ENCODE measurements at regions not wholly inside any gene's neighbourhood (a gene's known extent, or its start where the extent isn't known, plus 50 kb on each side); places are given as distances from the start of the nearest gene placed in this dataset.

GRCh38 chr16:79370736-79371135 lies 229.8 kb downstream of the MAF start:
- Histone ChIP-seq H3K27ac (ENCODE audit: low read depth in 2 of 2, low read length in 2 of 2) (no peak overlapping the region), H3K4me3 (ENCODE audit: low read length in 2 of 2) (no peak overlapping the region), H3K9me3 (ENCODE audit: control insufficient read depth in 2 of 2, low read length in 2 of 2) (no peaks in the 10 kb centered on the region), H3K27me3 (ENCODE audit: control insufficient read depth in 2 of 2, insufficient read depth in 2 of 2, low read length in 2 of 2) (no peaks in the 10 kb centered on the region), H3K4me1 (ENCODE audit: control insufficient read depth in 2 of 2, insufficient read depth in 2 of 2, low read length in 2 of 2) (no peaks in the 10 kb centered on the region), H3K36me3 (ENCODE audit: control insufficient read depth in 2 of 2, insufficient read depth in 2 of 2, low read length in 2 of 2) (no peaks in the 10 kb centered on the region), H3K9ac (ENCODE audit: low read depth in 1 of 2, low read length in 2 of 2) (no peak overlapping the region)

DNA sequence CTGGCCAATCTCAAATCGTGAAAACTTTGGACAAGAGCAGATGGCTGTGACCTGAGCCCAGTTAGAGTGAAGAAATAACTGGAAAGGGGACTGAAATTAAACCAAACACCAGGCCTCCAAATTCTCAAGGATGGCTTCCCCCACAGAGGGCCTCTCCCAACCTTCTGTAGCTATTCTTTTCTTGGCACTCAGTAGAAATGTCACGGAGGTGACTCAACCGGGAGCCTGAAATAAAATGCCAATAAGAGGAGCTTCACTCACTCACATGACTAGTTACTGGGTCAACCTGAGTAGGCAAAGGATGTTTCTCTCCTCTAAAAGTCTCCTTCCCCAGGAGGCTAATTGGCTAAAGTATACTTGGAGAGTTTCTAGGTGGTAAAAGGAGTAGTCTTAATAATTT lies 230.7 kb downstream of the MAF start:
- H3K4me3 ChIP-seq (ENCODE audit: low read length in 2 of 2) = no peak overlapping the region
- no peaks in the 10 kb centered on the region for H3K9me3 ChIP-seq (ENCODE audit: control insufficient read depth in 2 of 2, low read length in 2 of 2)
- H3K4me1 ChIP-seq (ENCODE audit: control insufficient read depth in 2 of 2, insufficient read depth in 2 of 2, low read length in 2 of 2) = no peaks in the 10 kb centered on the region
- H3K27ac ChIP-seq (ENCODE audit: low read depth in 2 of 2, low read length in 2 of 2) = no peak overlapping the region
- H3K36me3 ChIP-seq (ENCODE audit: control insufficient read depth in 2 of 2, insufficient read depth in 2 of 2, low read length in 2 of 2) = no peaks in the 10 kb centered on the region
- H3K27me3 ChIP-seq (ENCODE audit: control insufficient read depth in 2 of 2, insufficient read depth in 2 of 2, low read length in 2 of 2) = no peaks in the 10 kb centered on the region
- H3K9ac ChIP-seq (ENCODE audit: low read depth in 1 of 2, low read length in 2 of 2) = no peak overlapping the region

- H3K4me1 ChIP-seq (ENCODE audit: control insufficient read depth in 2 of 2, insufficient read depth in 2 of 2, low read length in 2 of 2) = no peaks in the 10 kb centered on the region
- H3K36me3 ChIP-seq (ENCODE audit: control insufficient read depth in 2 of 2, insufficient read depth in 2 of 2, low read length in 2 of 2) = no peaks in the 10 kb centered on the region
- H3K9me3 ChIP-seq (ENCODE audit: control insufficient read depth in 2 of 2, low read length in 2 of 2) = no peaks in the 10 kb centered on the region
- no peak overlapping the region for H3K27ac ChIP-seq (ENCODE audit: low read depth in 2 of 2, low read length in 2 of 2)
- H3K27me3 ChIP-seq (ENCODE audit: control insufficient read depth in 2 of 2, insufficient read depth in 2 of 2, low read length in 2 of 2) = no peaks in the 10 kb centered on the region
- no peak overlapping the region for H3K4me3 ChIP-seq (ENCODE audit: low read length in 2 of 2)
- no peak overlapping the region for H3K9ac ChIP-seq (ENCODE audit: low read depth in 1 of 2, low read length in 2 of 2)
These were observed 232.7 kb downstream of the MAF start for GRCh38 chr16:79367822-79368221.

- no peak overlapping the region for H3K4me3 ChIP-seq (ENCODE audit: low read length in 2 of 2)
- no peak overlapping the region for H3K27ac ChIP-seq (ENCODE audit: low read depth in 2 of 2, low read length in 2 of 2)
- no peak overlapping the region for H3K9ac ChIP-seq (ENCODE audit: low read depth in 1 of 2, low read length in 2 of 2)
- no peaks in the 10 kb centered on the region for H3K27me3 ChIP-seq (ENCODE audit: control insufficient read depth in 2 of 2, insufficient read depth in 2 of 2, low read length in 2 of 2)
- no peaks in the 10 kb centered on the region for H3K4me1 ChIP-seq (ENCODE audit: control insufficient read depth in 2 of 2, insufficient read depth in 2 of 2, low read length in 2 of 2)
- no peaks in the 10 kb centered on the region for H3K36me3 ChIP-seq (ENCODE audit: control insufficient read depth in 2 of 2, insufficient read depth in 2 of 2, low read length in 2 of 2)
- H3K9me3 ChIP-seq (ENCODE audit: control insufficient read depth in 2 of 2, low read length in 2 of 2) = no peaks in the 10 kb centered on the region
These were observed 233.9 kb downstream of the MAF start for GRCh38 chr16:79366635-79367034.

DNA sequence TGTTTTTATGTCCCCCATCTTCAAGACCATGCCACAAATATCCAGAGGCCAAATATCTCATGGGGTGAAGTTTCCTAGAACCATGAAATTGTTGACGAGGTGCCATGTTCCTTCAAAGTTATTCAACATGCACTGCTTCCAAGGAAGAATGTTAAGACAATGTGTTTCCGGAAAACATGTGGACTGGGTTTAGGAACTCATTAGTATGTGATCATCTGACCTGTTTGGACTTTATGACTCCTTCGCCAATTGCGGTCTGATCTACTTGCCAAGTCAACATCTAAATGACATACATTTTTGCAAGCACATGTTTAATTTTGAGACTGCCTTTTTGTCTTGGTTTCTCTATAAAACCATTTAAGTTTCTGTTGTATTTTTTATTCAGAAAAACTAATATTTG lies 234.8 kb downstream of the MAF start:
- no peak overlapping the region for H3K4me3 ChIP-seq (ENCODE audit: low read length in 2 of 2)
- no peaks in the 10 kb centered on the region for H3K4me1 ChIP-seq (ENCODE audit: control insufficient read depth in 2 of 2, insufficient read depth in 2 of 2, low read length in 2 of 2)
- no peaks in the 10 kb centered on the region for H3K36me3 ChIP-seq (ENCODE audit: control insufficient read depth in 2 of 2, insufficient read depth in 2 of 2, low read length in 2 of 2)
- no peaks in the 10 kb centered on the region for H3K27me3 ChIP-seq (ENCODE audit: control insufficient read depth in 2 of 2, insufficient read depth in 2 of 2, low read length in 2 of 2)
- H3K9ac ChIP-seq (ENCODE audit: low read depth in 1 of 2, low read length in 2 of 2) = no peak overlapping the region
- H3K9me3 ChIP-seq (ENCODE audit: control insufficient read depth in 2 of 2, low read length in 2 of 2) = no peaks in the 10 kb centered on the region
- H3K27ac ChIP-seq (ENCODE audit: low read depth in 2 of 2, low read length in 2 of 2) = no peak overlapping the region

- H3K27ac ChIP-seq (ENCODE audit: low read depth in 2 of 2, low read length in 2 of 2) = no peak overlapping the region
- no peaks in the 10 kb centered on the region for H3K9me3 ChIP-seq (ENCODE audit: control insufficient read depth in 2 of 2, low read length in 2 of 2)
- H3K4me1 ChIP-seq (ENCODE audit: control insufficient read depth in 2 of 2, insufficient read depth in 2 of 2, low read length in 2 of 2) = no peaks in the 10 kb centered on the region
- no peak overlapping the region for H3K4me3 ChIP-seq (ENCODE audit: low read length in 2 of 2)
- H3K9ac ChIP-seq (ENCODE audit: low read depth in 1 of 2, low read length in 2 of 2) = no peak overlapping the region
- H3K27me3 ChIP-seq (ENCODE audit: control insufficient read depth in 2 of 2, insufficient read depth in 2 of 2, low read length in 2 of 2) = no peaks in the 10 kb centered on the region
- no peaks in the 10 kb centered on the region for H3K36me3 ChIP-seq (ENCODE audit: control insufficient read depth in 2 of 2, insufficient read depth in 2 of 2, low read length in 2 of 2)
These were observed 237.1 kb downstream of the MAF start for GRCh38 chr16:79363484-79363883.

DNA sequence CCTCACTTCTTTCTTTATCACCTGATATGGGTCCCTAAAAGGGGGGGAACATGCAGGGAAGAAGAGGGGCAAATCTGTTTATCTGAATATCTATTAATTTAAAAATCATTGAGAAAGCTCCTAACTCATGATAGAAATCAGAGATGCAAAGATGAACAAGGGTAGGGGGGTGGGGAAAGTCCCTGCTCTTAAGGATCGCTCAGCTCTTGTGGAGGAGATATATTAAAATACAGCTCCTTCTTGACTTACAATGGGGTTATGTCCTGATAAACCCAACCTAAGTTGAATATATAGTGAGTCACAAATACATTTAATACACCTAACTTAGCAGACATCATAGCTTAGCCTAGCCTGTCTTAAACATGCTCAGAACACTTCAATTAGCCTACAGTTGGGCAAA lies 237.5 kb downstream of the MAF start:
- Histone ChIP-seq H3K36me3 (ENCODE audit: control insufficient read depth in 2 of 2, insufficient read depth in 2 of 2, low read length in 2 of 2) (no peaks in the 10 kb centered on the region), H3K4me1 (ENCODE audit: control insufficient read depth in 2 of 2, insufficient read depth in 2 of 2, low read length in 2 of 2) (no peaks in the 10 kb centered on the region), H3K27me3 (ENCODE audit: control insufficient read depth in 2 of 2, insufficient read depth in 2 of 2, low read length in 2 of 2) (no peaks in the 10 kb centered on the region), H3K9ac (ENCODE audit: low read depth in 1 of 2, low read length in 2 of 2) (no peak overlapping the region), H3K4me3 (ENCODE audit: low read length in 2 of 2) (no peak overlapping the region), H3K9me3 (ENCODE audit: control insufficient read depth in 2 of 2, low read length in 2 of 2) (no peaks in the 10 kb centered on the region), H3K27ac (ENCODE audit: low read depth in 2 of 2, low read length in 2 of 2) (no peak overlapping the region)

GRCh38 chr16:79362300-79362970 lies 238.1 kb downstream of the MAF start:
- Histone ChIP-seq H3K9ac (ENCODE audit: low read depth in 1 of 2, low read length in 2 of 2) (no peak overlapping the region), H3K36me3 (ENCODE audit: control insufficient read depth in 2 of 2, insufficient read depth in 2 of 2, low read length in 2 of 2) (no peaks in the 10 kb centered on the region), H3K4me3 (ENCODE audit: low read length in 2 of 2) (no peak overlapping the region), H3K27ac (ENCODE audit: low read depth in 2 of 2, low read length in 2 of 2) (no peak overlapping the region), H3K4me1 (ENCODE audit: control insufficient read depth in 2 of 2, insufficient read depth in 2 of 2, low read length in 2 of 2) (no peaks in the 10 kb centered on the region), H3K27me3 (ENCODE audit: control insufficient read depth in 2 of 2, insufficient read depth in 2 of 2, low read length in 2 of 2) (no peaks in the 10 kb centered on the region), H3K9me3 (ENCODE audit: control insufficient read depth in 2 of 2, low read length in 2 of 2) (no peaks in the 10 kb centered on the region)

DNA sequence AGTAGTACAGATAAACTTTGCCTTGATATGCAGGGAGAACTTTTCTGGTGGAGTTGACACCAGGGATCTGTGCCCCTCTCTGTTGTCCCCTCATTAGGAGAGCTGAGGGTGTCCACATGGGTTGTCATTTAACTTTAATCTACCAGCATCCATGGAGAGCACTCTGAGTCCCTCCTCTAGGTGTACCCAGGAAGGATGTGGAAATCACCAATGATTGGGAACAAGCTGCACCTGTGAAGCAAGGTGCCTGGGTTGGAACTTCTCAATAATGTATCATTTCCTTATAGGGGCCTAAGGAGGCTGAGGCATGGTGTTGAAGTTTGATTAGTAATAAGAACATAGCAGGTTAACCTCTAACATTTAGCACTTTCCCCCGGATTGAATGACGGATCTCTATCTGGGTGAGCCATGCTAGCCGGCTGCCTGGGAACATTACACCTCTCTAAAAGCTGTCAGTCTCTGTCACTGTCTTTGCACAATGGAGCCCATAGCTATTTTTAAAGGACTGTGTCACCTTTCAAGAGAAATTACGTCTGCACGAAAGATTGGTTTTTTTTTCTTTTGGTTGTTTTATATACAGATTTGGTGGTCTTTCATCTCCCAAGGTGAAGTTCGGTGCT lies 239.3 kb downstream of the MAF start:
- H3K4me1 ChIP-seq (ENCODE audit: control insufficient read depth in 2 of 2, insufficient read depth in 2 of 2, low read length in 2 of 2) = no peaks in the 10 kb centered on the region
- H3K36me3 ChIP-seq (ENCODE audit: control insufficient read depth in 2 of 2, insufficient read depth in 2 of 2, low read length in 2 of 2) = no peaks in the 10 kb centered on the region
- H3K4me3 ChIP-seq (ENCODE audit: low read length in 2 of 2) = no peak overlapping the region
- H3K9ac ChIP-seq (ENCODE audit: low read depth in 1 of 2, low read length in 2 of 2) = no peak overlapping the region
- H3K9me3 ChIP-seq (ENCODE audit: control insufficient read depth in 2 of 2, low read length in 2 of 2) = no peaks in the 10 kb centered on the region
- H3K27me3 ChIP-seq (ENCODE audit: control insufficient read depth in 2 of 2, insufficient read depth in 2 of 2, low read length in 2 of 2) = no peaks in the 10 kb centered on the region
- H3K27ac ChIP-seq (ENCODE audit: low read depth in 2 of 2, low read length in 2 of 2) = no peak overlapping the region

DNA sequence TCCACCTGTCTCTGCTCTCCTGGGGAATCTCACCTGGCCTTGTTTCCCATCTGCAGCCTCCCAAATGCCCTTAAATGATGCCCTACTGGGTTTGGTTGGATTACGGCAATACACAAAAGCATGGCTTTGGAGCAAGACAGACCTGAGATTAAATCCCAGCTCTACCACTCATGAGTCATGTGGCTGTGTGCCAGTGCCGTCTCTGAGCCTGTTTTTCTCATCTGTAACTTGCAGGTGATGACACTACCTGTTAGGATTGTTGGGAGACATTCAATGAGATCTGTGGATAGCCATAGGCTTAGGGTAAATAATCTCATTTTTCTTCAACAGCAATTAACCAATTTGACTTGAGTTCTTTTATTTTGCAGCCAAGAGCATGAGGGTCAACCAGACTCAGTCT lies 240.3 kb downstream of the MAF start:
- no peaks in the 10 kb centered on the region for H3K9me3 ChIP-seq (ENCODE audit: control insufficient read depth in 2 of 2, low read length in 2 of 2)
- H3K4me1 ChIP-seq (ENCODE audit: control insufficient read depth in 2 of 2, insufficient read depth in 2 of 2, low read length in 2 of 2) = no peaks in the 10 kb centered on the region
- H3K4me3 ChIP-seq (ENCODE audit: low read length in 2 of 2) = no peak overlapping the region
- H3K36me3 ChIP-seq (ENCODE audit: control insufficient read depth in 2 of 2, insufficient read depth in 2 of 2, low read length in 2 of 2) = no peaks in the 10 kb centered on the region
- H3K27me3 ChIP-seq (ENCODE audit: control insufficient read depth in 2 of 2, insufficient read depth in 2 of 2, low read length in 2 of 2) = no peaks in the 10 kb centered on the region
- no peak overlapping the region for H3K27ac ChIP-seq (ENCODE audit: low read depth in 2 of 2, low read length in 2 of 2)
- no peak overlapping the region for H3K9ac ChIP-seq (ENCODE audit: low read depth in 1 of 2, low read length in 2 of 2)
